AG09319 (cell line): ENCODE measurements at regions not wholly inside any gene's neighbourhood (a gene's known extent, or its start where the extent isn't known, plus 50 kb on each side); places are given as distances from the start of the nearest gene placed in this dataset.

ENCODE experiments used
- DNase-seq: peaks from one replicate; pipeline ENCODE4 v3.0.0-alpha.2; 2010; ENCODE audit warnings: low read depth; ENCODE audit errors: extremely low read depth
- CTCF ChIP-seq: IDR thresholded peaks from 2 replicates; pipeline ENCODE4 v1.5.1; 2011; ENCODE audit warnings: low read depth, mild to moderate bottlenecking, inconsistent platforms, low read length, moderate library complexity

- no peak for TF ChIP-seq CTCF
- no peak for DNase-seq
These were observed 89.6 kb downstream of the MCFD2 start for GRCh38 chr2:46825939-46826568.

DNA sequence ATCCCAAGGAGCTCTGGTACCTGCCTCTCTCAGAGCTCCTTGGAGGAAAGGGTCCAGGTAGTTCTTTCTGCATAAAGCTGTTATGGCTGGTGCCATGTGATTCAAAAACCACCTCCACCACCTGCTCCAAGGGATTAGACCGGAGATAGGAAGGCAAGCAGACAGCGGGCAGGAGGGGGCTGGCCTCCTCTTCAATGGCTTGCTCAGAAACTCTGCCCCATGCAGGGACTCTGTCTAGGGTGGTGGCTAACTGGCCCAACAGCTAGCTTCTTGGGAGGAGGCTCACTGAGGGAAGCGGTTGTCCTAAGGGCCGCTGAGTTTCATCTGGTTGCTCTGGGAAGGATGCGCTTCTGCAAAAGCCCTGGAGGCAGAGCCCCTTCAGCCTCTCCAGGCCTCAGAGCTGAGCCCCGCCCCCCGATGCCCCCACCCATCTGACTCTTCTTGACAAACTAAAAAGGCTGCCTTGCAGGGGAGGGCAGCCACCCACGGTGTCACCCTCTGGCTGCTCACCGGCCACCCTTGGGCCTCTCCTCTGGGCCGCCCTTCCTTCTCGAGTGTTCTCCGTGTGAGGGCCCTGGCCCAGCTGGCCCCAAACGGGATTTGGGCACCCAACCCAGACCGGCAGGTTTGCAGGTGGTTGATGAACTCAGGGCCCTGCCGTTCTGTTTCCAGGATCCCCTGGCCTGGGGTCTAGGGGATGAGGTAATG, 90.2 kb downstream of the MCFD2 start:
- TF ChIP-seq CTCF: no peak
- DNase-seq: no peak

DNA sequence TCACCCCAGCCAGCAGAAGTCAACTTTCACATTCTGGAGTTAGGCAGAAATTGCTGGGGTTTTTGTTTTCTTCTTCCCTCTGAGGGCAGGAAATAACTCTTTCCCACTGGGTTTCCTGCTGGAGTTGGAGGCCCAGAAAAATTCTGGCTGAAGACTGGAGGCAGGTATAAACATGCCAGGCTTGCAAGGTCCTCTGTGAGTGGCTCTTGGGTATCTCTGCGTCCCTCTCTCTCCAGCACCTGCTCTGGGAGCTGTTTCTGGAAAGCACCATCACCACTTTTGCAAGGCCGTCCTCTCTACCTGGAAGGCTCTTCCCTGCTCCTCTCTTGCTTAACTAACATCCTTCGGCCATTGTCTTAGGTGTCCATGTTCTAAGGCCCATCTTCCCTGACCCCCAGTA, 91.0 kb downstream of the MCFD2 start:
- DNase-seq: no peak

GRCh38 chr2:46821600-46821999, 94.0 kb downstream of the MCFD2 start:
- TF ChIP-seq CTCF: no peak
- no peak for DNase-seq

More for the DNA sequence above, 91.0 kb downstream of the MCFD2 start:
- no peak for TF ChIP-seq CTCF

DNA sequence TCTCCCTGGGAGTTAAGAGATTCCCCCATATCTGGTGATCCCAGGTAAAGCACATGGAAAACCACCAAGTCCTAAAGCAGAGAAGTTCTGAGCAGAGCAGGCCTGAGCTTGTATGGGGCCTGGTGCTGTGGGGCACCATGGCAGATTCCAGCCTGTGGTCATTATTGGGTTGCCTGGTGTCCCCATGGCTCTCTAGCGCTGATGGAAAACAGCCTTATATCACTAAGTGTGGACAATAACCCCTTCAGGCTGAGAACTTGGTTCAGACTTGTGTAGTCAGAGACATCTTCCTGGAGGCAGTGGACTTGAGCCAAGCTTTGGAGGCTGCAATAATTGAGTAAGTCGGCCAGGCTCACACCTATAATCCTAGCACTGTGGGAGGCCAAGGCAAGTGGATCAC, 96.8 kb downstream of the MCFD2 start:
- no peak for DNase-seq
- TF ChIP-seq CTCF: no peak

- no peak for TF ChIP-seq CTCF
- no peak for DNase-seq
These were observed 97.4 kb downstream of the MCFD2 start for GRCh38 chr2:46818141-46818621.
